OCI-LY3 (cell line): ENCODE measurements at regions not wholly inside any gene's neighbourhood (a gene's known extent, or its start where the extent isn't known, plus 50 kb on each side); places are given as distances from the start of the nearest gene placed in this dataset.

Experiments used
- CTCF ChIP-seq: fragments of 200-600, 300-600 bp; sonication (generic); IDR thresholded peaks from 2 replicates; pipeline ENCODE4 v1.5.1; 2014; ENCODE audit warnings: antibody characterized with exemption, low read length, low read depth
- EZH2phosphoT487 ChIP-seq: fragments of 200-600 bp; shearing (Covaris generic); IDR thresholded peaks from 2 replicates; pipeline ENCODE4 v1.6.1; 2018; ENCODE audit warnings: antibody characterized with exemption, mixed run types, low read depth

- TF ChIP-seq CTCF, result no peak
- TF ChIP-seq EZH2phosphoT487, result no peak
Measured at GRCh38 chr6:6861995-6862394, 245.8 kb upstream of the RREB1 start.
